Gastrocnemius medialis (tissue), 4 donors: ENCODE measurements at regions not wholly inside any gene's neighbourhood (a gene's known extent, or its start where the extent isn't known, plus 50 kb on each side); places are given as distances from the start of the nearest gene placed in this dataset.

Source experiments
- CTCF ChIP-seq, 5 experiments: fragments of 450-650 bp in 3 of 5; fragments of 200-600 bp in 2 of 5; sonication (generic) in 2 of 5; IDR thresholded peaks in 4 of 5; conservative IDR thresholded peaks in 1 of 5; 1 replicate in 4 of 5; 2 replicates in 1 of 5; pipeline ENCODE4 v1.5.1; 2016 to 2019; ENCODE audit warnings: antibody characterized with exemption in 5 of 5, mild to moderate bottlenecking in 3 of 5, moderate library complexity in 3 of 5
- POLR2A ChIP-seq, 2 donors: fragments of 450-650 bp; IDR thresholded peaks; one replicate each; pipeline ENCODE4 v1.6.1; 2017; ENCODE audit warnings: antibody characterized with exemption in 2 of 2, mild to moderate bottlenecking in 2 of 2, moderate library complexity in 2 of 2

DNA sequence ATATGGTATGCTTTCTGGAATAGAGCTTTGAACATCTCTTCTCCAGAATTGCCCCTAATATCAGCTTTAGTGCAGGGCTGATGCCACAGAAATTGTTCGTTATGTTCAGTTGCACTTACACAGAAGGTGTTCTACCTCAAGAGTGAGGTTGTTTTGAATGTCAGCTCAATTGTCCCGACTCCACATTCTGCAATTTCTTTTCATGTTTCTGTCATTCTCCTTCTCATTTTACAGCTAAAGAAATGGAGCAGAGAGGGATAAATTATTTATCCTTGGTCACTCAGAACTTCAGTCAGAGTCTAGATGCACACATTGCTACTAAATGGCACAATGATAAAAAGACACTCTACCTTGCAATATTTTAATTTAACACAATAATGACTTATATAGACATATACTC, 137.0 kb upstream of the CCN2 start:
- TF ChIP-seq CTCF (IDR thresholded peaks at IDR 0.05 in 4 of 5, conservative IDR thresholded peaks at IDR 0.05 in 1 of 5) (no peak), POLR2A (IDR thresholded peaks at IDR 0.05) (no peak)
